Right hindlimb (tissue), 1 donor: ENCODE measurements at regions not wholly inside any gene's neighbourhood (a gene's known extent, or its start where the extent isn't known, plus 50 kb on each side); places are given as distances from the start of the nearest gene placed in this dataset.

Experiments
- DNase-seq: peaks from one replicate; pipeline ENCODE4 v3.0.0-alpha.2; 2018

DNA sequence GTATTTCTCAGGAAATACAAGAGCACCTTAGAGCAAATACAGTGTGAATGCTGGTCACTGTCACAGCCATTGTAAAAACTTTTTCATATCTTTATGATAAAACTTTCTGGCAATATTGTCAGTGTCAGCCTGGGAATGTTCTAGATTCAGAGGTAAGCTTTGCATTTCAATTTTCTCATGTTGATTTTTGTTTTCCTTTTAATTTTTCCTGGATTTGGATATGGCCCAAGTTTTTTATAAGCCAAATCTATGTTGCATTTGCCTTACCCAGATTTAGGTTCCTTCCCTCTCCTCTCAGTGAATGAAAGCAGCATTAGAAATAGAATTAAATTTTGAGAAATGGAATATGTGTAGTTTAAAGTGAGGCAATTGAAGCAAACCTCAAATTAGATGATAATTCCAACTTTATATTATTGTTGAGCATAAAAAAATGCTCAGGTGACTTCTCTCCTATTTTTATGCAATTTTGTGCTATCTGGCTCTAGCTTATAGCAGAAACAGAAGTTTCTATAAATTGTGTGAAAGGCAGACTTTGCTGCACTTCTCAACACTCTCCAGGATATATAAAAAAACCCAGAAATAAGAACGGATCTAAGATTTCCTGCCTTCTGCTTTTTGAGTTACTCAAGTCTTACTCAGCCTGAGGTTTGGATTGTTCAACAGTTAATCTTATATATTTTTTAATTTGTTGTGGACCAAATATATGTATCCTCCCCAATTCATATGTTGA, 368.2 kb upstream of the PRICKLE1 start:
- DNase-seq, result no peak

DNA sequence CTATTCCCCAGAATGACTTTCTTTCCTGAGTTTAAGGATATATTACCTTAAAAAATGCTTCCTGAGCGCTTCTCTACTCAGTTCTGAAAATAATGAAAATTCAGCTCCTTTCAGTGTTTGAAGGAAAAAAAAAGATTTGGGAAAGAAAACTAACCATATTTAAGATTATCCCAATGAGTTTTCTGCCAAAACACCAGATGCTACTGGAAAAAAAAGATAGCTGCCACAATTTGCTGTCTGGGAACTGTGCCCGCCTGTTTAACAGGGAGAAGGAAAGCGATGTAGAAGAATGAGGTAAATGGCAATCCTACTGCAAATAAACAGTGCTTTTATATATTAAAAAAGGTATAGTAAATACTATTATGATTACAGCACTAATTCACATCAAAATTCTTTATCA, 367.6 kb upstream of the PRICKLE1 start:
- peak; percentile 69 for DNase-seq

- no peak for DNase-seq
Observed at GRCh38 chr12:42953021-42953420, 363.5 kb upstream of the PRICKLE1 start.

DNA sequence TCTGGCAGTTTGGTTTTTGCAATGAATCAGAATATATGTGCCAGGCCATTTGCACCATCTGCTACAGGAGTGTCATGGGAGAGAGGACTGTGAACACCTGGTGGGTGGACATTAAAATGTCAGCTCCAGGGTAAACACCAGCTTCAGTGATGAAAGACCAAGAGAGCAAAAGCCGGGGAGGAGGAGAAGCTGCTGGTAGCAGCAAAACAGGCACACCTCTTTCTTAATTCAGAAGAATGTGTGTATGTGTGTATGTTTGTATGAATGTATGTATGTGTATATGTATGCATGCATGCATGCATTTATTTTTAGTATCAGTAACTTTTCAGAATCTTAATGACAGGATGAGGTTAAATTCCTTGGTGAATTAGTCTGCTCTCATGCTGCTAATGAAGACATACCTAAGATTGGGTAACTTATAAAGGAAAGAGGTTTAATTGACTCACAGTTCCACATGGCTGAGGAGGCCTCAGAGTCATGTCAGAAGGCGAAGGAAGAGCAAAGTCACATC, 357.4 kb upstream of the PRICKLE1 start:
- no peak for DNase-seq

DNA sequence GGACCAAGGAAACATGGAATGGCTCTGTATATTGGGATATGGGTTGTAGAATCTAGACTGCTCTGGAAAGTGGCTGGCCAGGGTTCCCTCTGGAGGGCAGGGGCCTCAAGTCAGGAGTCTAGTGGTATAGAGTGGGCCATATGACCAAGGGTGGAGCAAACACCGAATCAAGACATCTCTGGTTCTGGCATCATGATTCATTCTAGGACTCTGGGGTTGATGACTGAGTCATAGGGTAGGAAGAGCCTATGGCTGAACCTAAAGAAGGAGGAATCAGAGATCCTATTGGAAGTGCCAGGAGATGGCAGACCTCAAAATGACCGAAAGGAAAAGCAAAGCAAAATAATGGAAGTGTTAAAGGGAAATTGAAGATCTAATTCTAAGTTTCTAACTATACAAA, 356.4 kb upstream of the PRICKLE1 start:
- no peak for DNase-seq

GRCh38 chr12:42944516-42944915, 355.0 kb upstream of the PRICKLE1 start:
- DNase-seq, result no peak

DNA sequence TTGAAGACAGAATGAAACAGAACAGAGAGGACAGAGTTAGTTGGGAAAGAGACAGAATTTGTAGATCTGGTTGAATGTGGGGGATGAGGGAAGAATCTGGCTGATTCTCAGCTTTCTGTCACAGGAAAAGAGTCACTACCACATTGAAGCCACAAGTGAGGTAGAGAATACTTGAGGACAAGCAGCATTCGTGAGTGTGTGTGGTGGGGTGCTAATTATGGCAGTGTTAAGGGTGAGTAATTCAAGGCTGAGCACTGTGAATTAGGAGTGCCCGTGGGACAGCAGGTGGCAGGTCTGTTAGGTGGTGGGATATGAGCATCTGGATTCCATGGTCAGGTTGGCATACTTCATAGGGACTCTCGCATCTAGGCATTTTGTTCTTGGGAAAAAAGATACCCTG, 347.4 kb upstream of the PRICKLE1 start:
- no peak for DNase-seq

- no peak for DNase-seq
Observed at GRCh38 chr12:42936260-42936659, 346.7 kb upstream of the PRICKLE1 start.

- no peak for DNase-seq
Observed at GRCh38 chr12:42935756-42936155, 346.2 kb upstream of the PRICKLE1 start.

- no peak for DNase-seq
Observed at GRCh38 chr12:42935090-42935489, 345.5 kb upstream of the PRICKLE1 start.

DNA sequence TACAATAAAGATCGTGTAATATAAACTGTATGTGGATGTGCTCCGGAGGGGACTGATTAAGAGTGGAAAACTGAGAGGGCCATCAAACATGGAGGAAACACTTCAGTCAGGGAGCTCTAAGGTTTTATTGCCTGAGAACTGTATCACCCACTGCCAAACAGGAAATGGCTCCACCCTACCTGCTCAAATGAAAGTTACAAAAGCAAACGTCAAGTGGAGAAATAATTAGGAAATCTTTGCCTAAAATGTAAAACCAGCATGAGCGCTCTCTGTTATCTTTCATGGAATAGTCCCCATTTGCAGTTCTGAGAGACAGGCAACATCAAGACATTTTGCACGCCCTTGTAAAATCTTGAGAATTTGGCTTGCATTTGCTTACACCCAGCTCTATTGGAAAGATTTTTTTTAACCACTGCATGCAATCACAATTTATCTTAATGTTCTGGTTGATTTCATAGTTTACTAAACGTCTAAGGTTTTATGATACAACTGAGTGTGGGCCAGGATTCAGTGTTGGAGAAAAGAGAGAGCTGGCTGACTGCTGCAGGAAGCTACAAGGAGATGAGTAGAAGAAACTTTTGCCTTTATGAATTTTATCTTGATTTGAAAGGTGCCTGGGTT, 344.0 kb upstream of the PRICKLE1 start:
- DNase-seq, result no peak

- no peak for DNase-seq
Observed at GRCh38 chr12:42932936-42933335, 343.4 kb upstream of the PRICKLE1 start.

- DNase-seq, result no peak
Observed at GRCh38 chr12:42926232-42926631, 336.7 kb upstream of the PRICKLE1 start.

DNA sequence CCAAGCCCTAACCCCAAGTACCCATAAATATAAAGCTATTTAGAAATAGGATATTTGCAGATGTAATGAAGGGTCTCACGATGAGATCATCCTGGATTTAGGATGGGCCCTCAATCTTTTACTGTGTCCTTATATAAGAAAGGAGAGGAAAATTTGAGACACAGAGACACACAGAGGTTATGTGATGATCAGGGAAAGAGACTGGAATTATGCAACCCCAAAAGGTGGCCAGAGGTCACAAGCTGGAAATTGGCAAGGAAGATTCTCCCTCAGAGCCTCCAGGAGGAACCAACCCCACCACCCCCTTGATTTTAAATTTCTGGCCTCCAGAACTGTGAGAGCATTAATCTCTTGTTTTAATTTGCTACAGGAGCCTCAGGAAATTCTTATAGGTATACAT, 334.9 kb upstream of the PRICKLE1 start:
- no peak for DNase-seq

DNA sequence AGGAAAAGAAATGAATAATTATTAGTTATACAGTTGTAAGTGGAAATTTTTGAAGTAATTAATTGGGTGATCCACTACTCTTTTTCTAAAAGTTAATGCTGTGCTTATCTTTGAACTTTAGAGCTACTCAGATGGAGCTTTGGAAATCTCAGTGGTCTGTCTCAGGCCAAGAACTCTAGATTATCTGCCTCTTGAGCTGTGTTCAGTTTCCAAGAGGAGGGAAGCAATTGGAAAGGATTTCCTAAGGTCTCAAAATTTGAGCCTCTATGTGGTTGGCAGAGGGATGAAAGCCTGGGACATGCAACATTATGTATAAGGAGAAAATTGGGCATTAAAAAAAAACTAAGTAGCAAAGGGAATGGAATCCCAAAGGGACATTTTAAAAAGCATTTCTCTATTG, 334.0 kb upstream of the PRICKLE1 start:
- DNase-seq, result no peak

GRCh38 chr12:42923156-42923555, 333.6 kb upstream of the PRICKLE1 start:
- no peak for DNase-seq

DNA sequence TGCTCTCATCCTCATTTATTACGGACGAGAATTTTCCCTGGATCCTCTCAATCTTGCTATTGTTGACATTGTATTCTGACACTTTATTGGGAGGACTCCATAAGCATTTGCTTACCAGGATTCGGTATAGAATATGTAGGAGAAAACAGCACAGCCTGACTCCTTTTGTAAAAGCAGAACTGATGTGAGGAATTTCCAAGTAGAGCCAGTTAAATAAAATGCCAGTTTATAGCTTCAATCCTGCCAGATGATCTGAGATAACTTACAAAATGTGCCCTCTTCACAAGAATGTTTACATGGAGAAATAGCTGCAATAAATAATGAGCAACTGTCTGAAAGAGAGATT, 332.9 kb upstream of the PRICKLE1 start:
- no peak for DNase-seq

- no peak for DNase-seq
Observed at GRCh38 chr12:42921741-42922504, 332.4 kb upstream of the PRICKLE1 start.

DNA sequence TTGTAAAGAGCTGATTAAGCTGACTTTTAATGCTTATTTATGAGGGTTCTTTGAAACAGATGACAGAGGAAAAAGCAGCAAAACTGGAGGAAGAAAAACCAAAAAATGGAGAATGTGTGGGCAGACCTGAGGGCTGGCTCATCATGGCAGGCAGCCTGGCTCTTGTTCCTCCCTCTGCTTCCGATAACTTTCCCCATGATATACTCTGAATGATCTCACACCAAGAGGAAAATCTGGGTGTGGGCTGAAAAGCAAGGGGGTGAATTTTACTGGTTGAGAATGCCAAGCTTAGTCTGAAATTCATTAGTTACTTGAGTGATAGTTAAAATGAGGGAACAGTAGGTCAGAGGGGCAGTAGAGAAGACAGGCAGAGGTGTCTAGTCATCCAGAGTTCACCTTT, 330.1 kb upstream of the PRICKLE1 start:
- DNase-seq, result no peak

DNA sequence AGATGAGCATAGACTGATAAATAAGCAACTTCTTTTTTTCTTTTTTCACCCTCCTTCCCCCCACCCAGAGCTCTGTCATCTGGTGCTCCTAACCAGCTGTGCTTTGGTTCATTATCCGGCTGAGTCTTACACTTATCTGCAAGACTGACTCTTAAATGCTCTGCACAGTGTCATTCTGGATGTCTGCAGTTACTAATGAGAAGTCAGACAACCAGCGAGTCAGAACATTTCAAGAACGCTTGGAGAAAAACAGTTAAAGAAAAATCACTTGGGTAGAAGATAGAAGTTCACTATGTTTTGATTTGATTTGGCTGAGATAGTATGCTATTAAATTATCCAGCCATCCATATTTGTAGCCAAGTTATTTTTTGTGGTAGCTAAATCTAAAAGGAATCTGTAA, 328.9 kb upstream of the PRICKLE1 start:
- no peak for DNase-seq

DNA sequence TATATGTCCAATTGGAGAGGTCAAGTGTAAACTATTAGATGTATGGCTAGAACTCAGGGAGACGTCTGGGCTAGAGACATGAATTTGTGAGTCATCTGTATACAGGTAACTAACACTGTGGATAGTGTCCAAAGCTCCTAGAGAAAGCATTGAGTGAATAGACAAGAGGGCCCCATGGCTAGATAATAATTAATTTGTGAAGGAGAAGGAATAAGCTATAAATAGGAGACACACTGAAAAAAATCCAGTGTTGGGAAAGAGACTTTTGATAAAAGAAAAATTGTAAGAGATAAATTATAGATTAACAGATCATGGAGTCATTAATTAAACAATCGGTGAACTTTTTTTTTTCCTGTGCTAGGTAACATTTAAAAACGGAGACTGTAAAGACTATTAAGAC, 326.6 kb upstream of the PRICKLE1 start:
- DNase-seq, result no peak

- no peak for DNase-seq
Observed at GRCh38 chr12:42915426-42915825, 325.9 kb upstream of the PRICKLE1 start.

GRCh38 chr12:42912367-42912766, 322.8 kb upstream of the PRICKLE1 start:
- no peak for DNase-seq

DNA sequence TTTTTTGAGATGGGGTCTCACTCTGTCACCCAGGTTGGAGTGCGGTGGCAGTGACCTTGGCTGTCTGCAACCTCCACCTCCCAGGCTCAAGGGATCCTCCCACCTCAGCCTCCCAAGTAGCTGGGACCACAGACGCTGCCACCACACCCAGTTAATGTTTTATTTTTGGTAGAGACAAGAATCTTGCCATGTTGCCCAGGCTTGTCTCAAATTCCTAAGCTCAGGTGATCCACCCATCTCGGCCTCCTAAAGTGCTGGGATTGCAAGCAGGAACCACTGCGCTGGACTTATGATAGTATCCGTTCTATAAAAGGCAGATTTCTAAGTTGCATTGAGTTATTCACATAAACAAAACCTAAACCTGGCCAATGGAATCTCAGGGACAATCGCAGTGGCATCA, 321.1 kb upstream of the PRICKLE1 start:
- DNase-seq, result no peak
